ENCODE measurements at regions not wholly inside any gene's neighbourhood (a gene's known extent, or its start where the extent isn't known, plus 50 kb on each side); places are given as distances from the start of the nearest gene placed in this dataset.

- intact Hi-C loops (cut with DNase I): no loop called here
- DNase-seq: no peak
These were observed 425.3 kb downstream of the ZEB2 start for GRCh38 chr2:144094408-144095151.

- no peak for DNase-seq
- intact Hi-C loops (cut with DNase I): no loop called here
These were observed 428.3 kb downstream of the ZEB2 start for GRCh38 chr2:144091622-144092021.

DNA sequence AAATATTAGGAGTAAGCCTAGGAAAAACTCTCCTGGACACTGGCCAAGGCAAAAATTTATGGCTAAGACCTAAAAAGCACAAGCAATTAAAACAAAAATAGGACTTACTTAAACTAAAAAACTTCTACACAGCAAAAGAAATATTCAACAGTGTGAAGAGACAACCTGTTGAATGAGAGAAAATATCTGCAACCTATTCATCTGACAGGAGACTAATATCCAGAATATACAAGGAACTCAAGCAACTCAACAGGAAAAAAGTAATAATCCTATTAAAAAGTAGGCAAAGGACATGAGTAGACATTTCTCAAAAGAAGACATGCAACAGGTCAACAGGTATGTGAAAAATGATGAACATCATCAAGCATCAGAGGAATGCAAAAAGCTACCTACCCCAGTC lies 431.1 kb downstream of the ZEB2 start:
- DNase-seq: no peak
- intact Hi-C loops (cut with DNase I): no loop called here

DNA sequence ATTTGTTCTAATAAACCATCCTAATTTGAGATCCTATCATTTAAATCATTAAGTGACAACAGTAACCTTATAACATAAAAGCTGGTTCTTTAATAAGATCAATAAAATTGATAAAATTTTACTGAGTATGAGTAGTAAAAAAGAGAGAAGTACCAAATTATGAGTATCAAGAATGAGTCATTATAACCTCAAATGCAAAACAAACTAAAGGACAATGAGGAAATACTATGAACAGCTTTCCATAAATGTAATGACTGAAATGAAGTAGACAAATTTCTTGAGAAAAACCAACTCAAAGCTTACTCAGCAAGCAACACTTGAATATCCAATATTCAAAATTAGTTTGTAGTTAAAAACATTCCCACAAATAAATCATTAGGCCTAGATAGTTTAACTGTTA lies 433.0 kb downstream of the ZEB2 start:
- DNase-seq: no peak
- intact Hi-C loops (cut with DNase I): no loop called here

DNA sequence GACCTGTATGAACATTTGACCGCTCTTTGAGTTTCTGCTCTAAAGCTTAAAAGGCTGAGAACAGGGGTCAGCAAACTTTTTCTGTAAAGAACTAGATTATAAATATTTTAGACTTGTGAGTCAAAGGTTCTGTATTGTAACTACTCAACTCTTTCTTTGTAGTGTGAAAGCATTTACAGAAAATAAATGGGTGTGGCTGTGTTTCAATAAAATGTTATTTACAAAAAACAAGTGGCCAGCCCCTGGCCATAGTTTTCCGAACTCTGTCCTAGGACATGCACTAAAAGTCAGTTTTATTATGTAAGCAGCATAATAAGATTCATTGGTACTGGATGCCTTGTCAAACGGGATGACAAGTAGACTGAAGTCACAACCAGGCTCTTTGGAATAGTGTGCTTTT lies 434.9 kb downstream of the ZEB2 start:
- intact Hi-C loops (cut with DNase I): no loop called here
- no peak for DNase-seq

DNA sequence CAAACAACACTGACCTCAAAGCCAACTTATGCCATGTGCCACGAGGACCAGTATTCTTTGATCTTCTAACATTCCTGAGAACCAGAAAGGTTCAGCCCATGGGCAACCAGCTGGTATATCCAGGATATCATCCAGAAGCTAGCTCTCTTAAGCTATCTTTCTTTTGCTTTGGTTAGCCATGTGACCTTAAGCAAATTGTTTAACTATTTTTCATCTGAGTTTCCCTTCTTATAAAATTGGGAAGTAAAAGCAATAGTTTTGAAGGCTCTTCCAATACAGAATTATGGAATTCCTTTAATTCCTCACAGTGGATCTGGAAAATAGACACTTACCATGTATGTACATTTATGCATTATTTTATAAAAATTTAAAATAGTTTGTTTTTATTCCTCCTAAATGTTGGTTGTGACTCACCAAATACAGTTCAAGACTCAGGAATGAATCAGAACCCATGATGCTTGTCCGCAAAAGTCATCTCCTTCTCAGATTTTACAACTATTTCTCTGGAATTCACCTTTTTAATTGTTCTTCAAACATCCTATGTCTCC lies 435.7 kb downstream of the ZEB2 start:
- no peak for DNase-seq
- intact Hi-C loops (cut with DNase I): no loop called here

DNA sequence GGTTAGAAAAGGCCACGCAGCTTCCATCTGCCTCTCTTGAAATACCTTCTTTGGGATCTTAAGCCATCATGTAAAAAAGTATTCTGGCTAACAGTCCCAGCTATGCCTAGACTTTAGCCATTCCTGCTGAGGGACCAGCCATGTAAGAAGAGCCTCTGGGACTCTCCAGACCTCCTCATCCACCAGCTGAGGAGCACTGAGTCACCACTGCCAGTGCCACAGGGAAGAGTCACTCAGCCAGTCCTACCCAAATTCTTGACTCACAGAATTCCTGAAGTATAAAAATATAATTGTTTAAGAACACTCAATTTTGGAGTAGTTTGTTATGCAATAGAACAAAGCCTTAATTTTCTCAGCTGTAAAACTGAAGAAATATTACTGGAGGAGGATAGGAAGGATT lies 436.7 kb downstream of the ZEB2 start:
- peak in 3 of 10 donors; percentile 10 to 75 (median 25) for DNase-seq
- intact Hi-C loops (cut with DNase I): no loop called here

DNA sequence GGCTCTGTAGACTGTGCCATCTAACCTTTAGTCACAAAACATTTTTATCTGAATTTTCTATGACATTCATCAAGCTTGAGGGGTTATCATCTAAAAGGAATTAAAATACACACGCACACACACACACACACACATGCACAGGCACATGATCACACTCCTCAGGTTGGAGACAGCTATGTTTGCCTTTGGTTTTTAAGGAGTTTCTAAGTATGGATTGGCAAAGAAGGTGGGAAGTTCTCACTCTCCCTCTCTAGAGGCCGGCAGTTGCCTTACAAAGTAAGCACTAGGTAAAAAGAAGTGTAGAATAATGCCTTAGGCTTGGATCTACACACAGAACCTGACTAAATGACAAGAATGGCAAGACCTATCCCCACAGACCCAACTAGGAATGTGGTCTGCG lies 437.1 kb downstream of the ZEB2 start:
- intact Hi-C loops (cut with DNase I): no loop called here

DNA sequence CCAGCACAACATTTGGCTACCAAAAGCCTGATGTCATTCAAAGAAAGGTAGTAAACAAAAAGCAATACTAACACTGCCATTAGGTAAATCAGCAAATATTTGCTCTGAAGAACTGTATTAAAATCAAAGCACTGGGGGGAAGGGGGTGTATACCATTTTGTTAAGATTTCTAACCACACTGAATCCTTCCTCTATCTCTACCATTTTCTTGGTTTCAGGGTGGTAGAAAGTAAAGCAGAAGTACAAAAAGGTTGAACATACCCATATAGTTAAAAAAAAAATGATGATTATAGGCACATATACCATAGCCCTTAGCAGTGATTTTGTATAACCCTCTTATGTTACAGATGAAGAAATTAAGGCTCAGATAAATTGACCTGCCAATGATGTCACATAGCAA lies 437.6 kb downstream of the ZEB2 start:
- intact Hi-C loops (cut with DNase I): no loop called here
- no peak for DNase-seq

More for the DNA sequence above, 437.1 kb downstream of the ZEB2 start:
- DNase-seq: no peak

DNA sequence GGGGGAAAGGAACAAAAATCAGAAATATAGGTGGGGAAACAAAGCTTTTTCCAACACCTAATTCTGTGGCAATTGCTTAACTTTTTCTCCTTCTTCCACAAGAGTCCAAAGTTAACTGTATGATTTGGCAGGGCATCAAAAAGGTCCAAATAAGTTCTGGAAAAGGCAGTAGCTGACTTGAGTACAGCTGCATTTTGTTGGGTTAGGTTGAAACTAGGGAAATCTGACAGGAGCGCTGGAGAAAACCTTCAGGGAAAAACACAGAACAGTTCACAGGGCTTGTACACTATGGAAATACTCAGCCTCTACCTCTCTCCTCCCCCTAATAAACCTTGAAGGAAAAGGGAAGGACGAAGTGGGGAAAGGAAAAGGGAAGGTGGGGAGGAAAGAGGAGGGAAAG lies 438.6 kb downstream of the ZEB2 start:
- no peak for DNase-seq
- intact Hi-C loops (cut with DNase I): no loop called here

DNA sequence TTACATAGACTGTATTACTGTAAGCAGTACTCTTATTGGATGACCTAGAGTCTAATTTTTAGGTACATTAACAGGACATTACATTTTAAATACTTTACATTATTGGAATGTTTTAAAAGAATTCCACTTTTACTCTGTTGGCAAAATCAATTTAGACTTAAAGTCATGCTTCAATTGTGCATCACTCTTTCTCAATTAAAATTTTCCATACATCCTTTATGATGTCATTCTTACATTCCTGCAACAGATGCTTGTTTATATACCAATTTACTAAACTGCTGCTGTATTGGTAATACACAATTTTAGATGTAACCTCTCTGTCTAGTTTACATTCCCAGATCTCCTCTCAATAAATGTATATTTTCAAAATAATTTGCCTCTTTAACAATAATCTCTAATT lies 440.1 kb downstream of the ZEB2 start:
- DNase-seq: no peak
- intact Hi-C loops (cut with DNase I): no loop called here

DNA sequence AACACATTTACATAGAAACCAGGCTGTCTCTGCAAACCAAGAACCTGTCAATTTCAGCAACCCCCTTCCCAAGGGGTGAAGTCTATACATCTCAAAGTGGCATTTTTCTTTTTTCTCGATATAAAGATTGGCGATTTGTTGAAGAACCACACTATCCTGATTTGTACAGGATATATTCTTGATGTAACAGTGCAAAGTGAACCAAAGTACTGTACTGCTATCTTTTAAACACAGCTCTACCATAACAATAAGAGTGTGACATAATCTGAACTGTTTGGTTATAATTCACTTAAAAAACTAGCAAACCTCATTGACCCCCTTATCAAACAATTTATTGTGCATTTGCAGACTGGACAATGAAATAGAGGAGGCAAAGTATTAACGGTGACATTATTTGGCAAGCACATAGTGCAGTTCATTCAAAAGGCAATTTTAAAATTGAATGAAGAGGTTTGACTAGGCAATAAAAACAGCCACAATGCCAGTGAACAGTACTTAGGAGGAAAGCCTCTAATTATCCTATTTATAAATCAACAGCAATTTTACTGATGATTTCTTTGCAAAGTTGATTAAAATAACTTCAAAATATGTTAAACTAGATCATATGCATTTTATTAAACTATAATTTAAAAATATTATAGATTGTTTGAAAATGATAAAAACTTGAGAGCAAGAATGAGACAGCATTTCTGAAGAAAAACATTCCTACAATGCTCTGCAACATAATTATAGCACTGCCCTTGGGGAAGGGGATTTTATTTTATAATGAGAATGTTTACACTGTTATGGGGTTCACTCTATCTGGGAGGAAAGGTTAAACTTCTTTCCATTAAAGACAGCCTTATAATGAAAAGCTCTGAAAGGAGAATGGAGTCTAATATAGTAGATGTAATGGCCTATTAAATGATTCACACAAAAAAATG lies 440.9 kb downstream of the ZEB2 start:
- intact Hi-C loops (cut with DNase I): no loop called here
- no peak for DNase-seq

DNA sequence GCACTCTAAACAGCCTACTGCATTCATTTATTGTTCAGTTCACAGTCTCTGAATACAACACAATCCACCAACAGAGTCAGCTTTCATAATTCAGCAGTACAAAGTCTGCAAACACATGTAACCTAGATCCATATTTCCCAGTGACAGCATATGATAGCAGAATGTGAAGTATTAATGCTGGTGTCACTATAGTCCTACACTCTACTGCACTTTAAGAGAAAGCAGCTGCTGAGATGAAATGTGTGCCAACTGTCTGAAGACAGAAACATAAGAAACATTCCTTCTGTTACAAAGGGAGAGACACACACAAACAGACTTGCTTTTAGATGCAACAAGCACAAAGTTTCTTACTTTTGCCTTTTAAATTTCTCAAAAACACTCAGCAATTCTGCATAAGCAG lies 441.8 kb downstream of the ZEB2 start:
- intact Hi-C loops (cut with DNase I): no loop called here
- no peak for DNase-seq

- no peak for DNase-seq
- intact Hi-C loops (cut with DNase I): no loop called here
These were observed 445.5 kb downstream of the ZEB2 start for GRCh38 chr2:144074450-144074849.

GRCh38 chr2:144071461-144071860 lies 448.5 kb downstream of the ZEB2 start:
- DNase-seq: no peak
- intact Hi-C loops (cut with DNase I): no loop called here

- no peak for DNase-seq
These were observed 452.4 kb downstream of the ZEB2 start for GRCh38 chr2:144067506-144067905.

DNA sequence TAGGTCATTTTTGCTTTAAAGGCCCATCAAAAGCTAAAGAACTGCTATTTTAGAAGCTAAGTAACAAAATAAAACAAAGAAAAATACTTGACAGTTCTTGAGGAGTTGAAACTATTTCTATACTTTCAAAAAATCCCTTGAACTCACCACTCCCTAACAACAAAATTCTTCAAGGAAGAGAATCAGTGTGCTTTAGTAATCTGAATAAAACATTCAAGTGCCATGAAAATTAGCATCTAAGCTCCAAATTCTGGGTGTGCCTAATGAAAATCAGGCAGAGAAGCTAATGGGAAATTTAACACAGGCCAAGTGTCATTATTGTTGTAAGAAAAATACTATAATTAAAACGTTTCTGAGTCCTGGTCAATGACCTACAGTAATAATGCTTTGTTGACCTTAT lies 456.3 kb downstream of the ZEB2 start:
- intact Hi-C loops (cut with DNase I): no loop called here
- no peak for DNase-seq

More at GRCh38 chr2:144067506-144067905, 452.4 kb downstream of the ZEB2 start:
- intact Hi-C loops (cut with DNase I): no loop called here

- intact Hi-C loops (cut with DNase I): no loop called here
- no peak for DNase-seq
These were observed 465.0 kb downstream of the ZEB2 start for GRCh38 chr2:144054911-144055310.

- DNase-seq: no peak
- intact Hi-C loops (cut with DNase I): no loop called here
These were observed 467.8 kb downstream of the ZEB2 start for GRCh38 chr2:144052083-144052482.

DNA sequence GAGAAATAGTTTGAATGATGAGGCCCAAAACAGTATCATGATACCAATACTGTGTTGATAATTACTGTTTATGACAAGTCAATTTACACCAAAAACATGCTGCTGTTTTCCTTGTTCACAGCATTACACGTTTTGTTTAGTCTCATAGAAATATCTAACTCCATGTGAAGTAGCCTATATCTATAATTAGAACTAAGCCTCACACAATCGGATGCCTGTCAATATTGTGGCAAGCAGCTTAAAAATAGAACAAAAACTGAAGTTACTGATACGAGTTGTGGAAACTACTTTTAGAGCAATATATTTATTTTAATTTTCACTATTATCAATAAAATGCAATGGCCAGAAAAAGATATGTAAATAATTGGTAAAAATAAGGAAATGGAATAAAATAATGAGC lies 470.8 kb downstream of the ZEB2 start:
- no peak for DNase-seq
- intact Hi-C loops (cut with DNase I): no loop called here

DNA sequence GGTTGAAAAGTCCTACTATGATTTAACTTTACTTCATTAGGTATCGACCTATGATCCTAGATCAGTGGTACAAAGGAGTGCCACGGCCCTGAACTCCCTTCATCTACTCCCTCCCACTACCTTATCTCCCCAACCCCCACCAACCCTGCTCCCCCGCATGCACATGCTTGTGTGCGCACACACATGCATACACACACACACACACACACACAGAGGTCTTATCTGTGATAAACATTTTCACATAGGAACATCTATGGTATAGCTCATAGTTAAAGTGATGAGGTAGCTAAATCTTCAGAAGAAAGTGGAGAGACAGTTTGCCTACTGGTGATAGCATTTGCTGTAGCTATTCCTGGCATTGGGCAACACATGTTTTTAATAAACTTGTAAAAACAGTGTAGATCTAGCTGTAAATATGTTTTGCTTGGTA lies 471.3 kb downstream of the ZEB2 start:
- DNase-seq: no peak
- intact Hi-C loops (cut with DNase I): no loop called here

GRCh38 chr2:144042751-144043150 lies 477.2 kb downstream of the ZEB2 start:
- intact Hi-C loops (cut with DNase I): no loop called here

More at GRCh38 chr2:144042751-144043150, 477.2 kb downstream of the ZEB2 start:
- DNase-seq: no peak

Data from posterior cingulate gyrus (tissue), 11 donors.